H54 (cell line): ENCODE measurements at regions not wholly inside any gene's neighbourhood (a gene's known extent, or its start where the extent isn't known, plus 50 kb on each side); places are given as distances from the start of the nearest gene placed in this dataset.
A peak's percentile ranks its signal among the peaks of the same experiment; 100 is the strongest.
"Not testable (repeated sequence)": the region's sequence is repeated elsewhere in the genome, so short reads cannot be mapped to it uniquely, and the experiment has no call there.

ENCODE experiments used
- DNase-seq: peaks from one replicate; pipeline ENCODE4 v3.0.0; 2011; ENCODE audit warnings: low spot score, mixed read lengths; ENCODE audit not compliant: insufficient read length
- FAIRE-seq: peaks from 3 replicates; lab custom pipeline; 2011; peaks lifted over from hg19 to GRCh38; lab: Jason Lieb, UNC
- POLR2A ChIP-seq: IDR thresholded peaks from 2 replicates; pipeline ENCODE4 v1.6.1; 2011; ENCODE audit warnings: low read depth, mild to moderate bottlenecking, low read length

DNA sequence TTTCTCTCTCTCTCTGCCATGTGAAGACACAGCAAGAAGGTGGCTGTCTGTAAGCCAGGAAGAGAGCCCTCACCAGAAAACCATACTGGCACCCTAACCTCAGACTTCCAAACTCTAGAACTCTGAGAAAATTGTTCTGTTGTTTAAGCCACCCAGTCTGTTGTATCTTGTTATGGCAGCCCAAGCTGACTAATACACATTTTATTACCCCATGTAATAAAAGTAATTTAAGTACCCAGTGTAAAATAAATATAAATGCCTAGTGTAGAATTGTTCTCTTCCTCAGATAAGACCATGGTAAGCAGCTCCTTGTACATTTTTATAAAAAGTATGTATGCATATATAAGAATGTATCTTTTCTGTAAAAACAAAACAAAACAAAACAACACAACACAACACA is 119.7 kb downstream of the DTL start:
- DNase-seq (no peak), FAIRE-seq (no peak)
- TF ChIP-seq POLR2A: no peak

DNA sequence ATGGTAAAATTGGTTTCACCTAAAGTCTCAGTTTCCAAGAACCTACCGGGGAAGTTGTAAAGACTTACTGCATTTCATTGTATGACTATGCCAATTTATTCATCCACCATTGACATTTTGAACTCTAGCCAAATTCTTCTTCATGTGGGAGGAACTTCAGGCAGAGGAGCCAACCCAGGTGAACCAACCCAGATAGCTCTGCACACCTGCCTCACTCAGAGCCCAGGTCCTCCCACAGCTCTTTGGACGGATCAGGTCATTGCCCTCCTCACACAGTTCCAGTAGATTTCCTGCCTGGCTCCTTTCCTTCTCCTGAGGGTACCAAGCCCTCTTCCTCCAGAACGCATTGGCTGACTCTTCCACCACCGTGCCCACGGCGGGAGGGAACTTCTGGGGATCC is 121.7 kb downstream of the DTL start:
- no peak for TF ChIP-seq POLR2A
- FAIRE-seq: no peak
- DNase-seq: no peak

DNA sequence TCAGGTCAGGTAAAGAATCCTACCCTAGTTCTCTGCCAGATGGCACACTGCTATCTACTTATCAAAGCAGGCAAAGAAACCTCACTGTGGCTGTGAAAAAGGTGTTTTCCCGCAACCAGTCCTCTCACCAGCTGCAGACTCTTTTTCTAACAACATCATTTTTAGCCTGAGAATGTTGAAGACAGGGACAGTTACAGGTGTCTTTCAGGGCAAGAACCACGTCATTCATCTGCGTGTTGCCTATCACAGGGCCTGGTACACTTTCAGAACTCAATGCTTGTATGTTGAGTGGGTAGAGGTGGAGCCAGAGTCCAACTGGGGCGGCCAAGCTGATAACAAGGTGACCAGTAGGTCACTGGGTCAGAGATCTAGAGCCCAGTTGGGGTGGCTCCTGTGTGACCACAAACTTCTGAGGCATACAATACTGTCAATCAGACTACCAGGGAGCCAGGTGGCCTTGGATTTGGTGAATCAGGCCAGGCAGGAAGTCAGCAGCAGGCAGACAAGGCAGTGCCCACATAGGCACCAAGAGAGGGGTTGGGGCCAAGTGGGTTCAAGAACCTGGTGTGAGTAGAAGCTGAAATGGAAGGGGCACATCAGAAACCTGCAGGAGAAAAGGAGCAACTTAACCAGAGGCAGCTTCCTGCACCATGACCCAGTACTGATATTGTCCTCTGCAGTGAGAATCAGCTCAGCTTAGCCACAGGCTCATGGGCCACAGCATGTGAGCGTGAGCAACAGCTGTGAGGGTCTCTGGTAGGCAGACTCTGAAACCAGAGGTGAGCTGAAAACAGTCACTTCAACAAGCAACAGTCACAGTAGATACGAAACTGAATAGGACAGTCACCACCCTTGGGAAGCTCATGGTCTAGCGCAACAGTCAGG is 123.6 kb downstream of the DTL start:
- no peak for DNase-seq
- no peak for TF ChIP-seq POLR2A
- no peak for FAIRE-seq

DNA sequence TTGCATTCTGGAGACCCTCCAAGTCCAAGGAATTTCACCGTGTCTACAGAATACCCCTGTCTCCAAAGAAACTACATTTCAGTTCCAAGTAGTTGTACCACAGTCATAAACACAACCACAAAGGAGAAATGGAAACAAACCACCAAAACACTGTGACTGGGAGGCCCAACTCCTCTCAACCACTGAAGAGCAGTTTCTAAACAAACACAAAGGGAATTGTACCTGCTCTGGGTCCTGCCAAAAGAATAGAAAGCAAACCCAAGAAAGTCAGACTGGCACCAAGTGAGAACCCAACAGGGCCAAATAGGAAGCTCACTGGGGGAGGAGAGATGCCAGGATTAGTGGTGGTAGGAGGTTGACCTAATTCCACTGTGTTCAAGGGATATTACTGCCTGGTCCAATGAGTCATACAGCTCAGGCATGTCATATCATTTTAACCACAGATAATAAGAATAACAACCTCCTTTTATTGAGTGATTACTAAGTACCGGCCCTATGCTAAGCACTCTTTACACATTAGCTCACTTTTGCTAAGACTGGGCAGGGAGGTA is 123.9 kb upstream of the PPP2R5A start:
- DNase-seq (peak; percentile 81), FAIRE-seq (peak; percentile 11)
- no peak for TF ChIP-seq POLR2A

DNA sequence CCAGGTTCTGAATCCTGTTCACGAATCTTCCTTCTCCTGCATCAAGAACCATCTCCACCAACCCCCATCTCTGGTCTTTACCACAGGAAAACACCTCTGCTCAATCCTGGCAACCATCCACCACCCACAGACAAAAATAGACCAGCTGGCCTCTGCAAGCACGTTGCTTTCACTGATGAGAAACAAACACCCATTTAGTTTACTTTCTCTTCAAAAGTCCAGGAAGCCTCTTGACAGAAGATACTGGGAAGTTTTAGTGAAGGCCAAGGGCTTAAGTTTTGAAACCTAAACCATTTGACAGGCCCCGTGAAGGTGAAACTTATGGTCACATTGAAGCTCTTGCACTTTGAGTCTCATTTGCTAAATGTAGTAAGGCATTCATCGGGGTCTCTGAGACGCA is 122.6 kb upstream of the PPP2R5A start:
- no peak for FAIRE-seq
- no peak for TF ChIP-seq POLR2A
- DNase-seq: no peak

DNA sequence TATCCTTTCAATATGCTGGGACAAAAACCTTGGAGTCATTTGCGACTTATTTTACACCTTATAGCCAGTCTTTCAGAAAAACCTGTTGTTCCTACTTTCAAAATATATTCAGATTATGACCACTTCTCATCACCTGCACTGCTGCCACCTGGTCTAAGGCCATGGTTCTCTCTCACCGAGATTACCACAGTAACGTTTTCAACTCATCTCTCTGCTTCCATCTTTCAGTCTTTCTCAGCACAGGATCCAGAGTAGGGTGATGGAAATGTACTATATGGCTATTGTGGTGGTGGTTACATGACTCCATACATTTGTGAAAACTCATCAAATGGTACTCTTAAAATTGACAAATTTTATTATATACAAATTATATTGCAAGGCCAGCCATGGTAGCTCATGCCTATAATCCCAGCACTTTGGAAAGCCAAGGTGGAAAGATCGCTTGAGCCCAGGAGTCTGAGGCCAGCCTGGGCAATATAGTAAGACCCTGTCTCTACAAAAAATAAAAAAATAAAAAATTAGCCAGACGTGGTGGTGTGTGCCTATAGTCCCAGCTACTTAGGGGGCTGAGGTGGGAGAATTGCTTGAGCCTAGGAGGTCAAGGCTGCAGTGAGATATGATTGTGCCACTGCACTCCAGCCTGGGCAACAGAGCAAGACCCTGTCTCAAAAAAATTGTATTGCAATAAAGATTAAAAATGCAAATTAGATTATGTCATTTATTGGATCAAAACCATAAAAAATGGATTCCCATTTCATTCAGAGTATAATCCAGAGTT is 120.9 kb upstream of the PPP2R5A start:
- FAIRE-seq (no peak), DNase-seq (no peak)
- TF ChIP-seq POLR2A: no peak

DNA sequence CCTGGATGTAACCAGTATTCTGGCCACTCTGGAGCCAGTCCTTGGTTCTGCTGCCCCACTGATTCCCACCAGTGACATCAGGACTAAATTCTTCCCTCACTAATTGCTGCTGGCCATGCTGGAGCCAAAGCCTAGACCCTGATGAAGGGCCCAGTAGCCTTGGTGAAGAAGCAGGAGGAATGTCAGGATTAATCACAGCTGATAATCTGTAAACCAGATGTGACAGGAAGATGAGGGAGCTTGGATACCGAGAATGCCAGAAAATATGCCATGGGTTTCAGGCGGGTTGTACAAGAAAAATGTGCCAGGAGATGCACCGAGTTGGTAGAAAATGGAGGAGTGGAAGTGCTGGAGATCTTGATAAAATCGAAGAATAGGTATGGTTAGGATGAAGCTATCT is 119.0 kb upstream of the PPP2R5A start:
- TF ChIP-seq POLR2A: no peak
- no peak for FAIRE-seq
- no peak for DNase-seq

DNA sequence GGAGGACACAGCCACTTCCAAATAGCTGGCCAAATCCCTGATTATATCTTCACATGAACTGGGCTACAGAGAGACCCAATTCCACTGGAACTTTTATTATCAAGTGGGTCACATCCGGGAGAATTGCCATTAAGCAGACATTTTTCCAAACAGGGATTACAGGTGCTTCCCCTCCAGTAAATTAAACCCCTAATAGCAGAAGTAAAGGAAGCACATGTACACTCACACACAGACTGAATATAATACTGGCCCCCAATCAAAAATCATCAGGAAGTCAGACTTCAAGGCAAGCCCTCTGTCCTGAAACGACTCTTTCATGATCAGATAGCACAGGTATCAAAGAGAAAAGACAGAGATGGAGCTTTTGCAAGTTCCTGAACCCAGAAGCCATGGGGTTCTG is 118.6 kb upstream of the PPP2R5A start:
- FAIRE-seq (no peak), DNase-seq (no peak)
- no peak for TF ChIP-seq POLR2A

DNA sequence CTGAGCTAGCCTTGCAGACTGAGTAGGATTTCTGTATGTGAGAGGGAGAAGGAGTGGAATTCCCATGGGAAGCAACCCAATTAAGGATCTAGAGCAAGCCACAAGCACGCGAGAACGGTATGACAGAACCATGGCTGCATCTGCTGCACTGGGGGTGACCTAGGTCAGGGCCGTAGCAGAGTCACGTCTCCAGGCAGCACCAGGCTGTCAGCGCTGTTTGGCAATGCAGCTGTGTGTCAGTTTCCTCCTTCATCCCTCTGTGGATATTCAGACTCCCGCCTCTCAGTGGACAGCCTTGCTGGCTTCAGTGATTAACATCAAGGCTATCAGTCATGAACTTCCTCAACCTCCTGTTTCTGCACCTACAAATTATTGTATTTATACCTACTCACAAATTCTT is 118.1 kb upstream of the PPP2R5A start:
- DNase-seq (no peak), FAIRE-seq (no peak)
- no peak for TF ChIP-seq POLR2A

DNA sequence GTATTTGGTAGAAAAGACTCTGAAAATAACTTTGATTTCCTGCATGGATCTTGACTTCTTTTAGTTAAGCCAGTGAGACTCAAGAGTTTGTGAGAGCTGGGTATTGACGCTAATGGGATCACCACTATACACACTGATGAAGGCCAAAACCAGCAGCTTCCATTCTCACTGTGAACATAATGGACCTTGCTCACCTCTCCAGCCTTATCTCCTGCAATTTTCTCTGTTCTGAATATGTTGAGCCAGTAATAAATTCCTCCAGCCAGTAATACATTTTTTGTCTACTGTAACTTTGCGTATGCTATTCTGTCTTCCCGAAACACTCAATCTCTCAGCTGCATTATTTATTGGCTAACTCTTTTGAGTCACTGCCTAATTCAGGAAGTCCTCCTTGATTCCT is 111.6 kb upstream of the PPP2R5A start:
- FAIRE-seq: no peak
- no peak for DNase-seq
- TF ChIP-seq POLR2A: no peak

DNA sequence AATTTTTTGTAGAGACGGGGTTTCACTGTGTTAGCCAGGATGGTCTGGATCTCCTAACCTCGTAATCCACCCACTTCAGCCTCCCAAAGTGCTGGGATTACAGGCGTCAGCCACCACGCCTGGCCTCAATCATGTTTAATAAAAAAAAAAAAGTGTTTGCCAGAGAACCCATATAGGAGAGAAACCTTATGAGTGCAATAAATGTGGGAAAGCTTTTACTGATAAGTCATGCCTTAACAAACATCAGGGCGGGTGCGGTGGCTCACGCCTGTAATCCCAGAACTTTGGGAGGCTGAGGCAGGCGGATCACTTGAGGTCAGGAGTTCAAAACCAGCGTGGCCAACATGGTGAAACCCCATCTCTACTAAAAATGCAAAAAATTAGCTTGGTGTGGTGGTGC is 110.9 kb upstream of the PPP2R5A start:
- not testable (repeated sequence) for DNase-seq, FAIRE-seq

DNA sequence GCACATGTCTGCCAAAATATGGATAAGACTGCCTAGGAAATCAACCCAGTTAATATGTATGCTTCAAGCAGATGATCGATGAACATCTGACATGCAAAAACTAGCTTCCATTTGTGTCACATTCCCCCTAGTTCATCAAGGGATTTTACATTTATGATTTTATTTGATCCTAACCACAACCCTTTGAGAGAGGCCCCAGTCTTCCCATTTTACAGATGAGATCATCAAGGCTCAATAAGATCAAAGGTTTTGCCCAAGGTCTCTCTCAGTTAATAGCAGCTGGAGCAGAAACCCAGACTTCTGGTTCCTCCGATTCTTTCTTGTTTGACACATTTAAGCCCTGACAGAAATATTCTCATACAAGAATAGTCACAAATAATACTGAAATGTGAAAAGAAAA is 107.7 kb upstream of the PPP2R5A start:
- FAIRE-seq: no peak
- DNase-seq: no peak
- no peak for TF ChIP-seq POLR2A

DNA sequence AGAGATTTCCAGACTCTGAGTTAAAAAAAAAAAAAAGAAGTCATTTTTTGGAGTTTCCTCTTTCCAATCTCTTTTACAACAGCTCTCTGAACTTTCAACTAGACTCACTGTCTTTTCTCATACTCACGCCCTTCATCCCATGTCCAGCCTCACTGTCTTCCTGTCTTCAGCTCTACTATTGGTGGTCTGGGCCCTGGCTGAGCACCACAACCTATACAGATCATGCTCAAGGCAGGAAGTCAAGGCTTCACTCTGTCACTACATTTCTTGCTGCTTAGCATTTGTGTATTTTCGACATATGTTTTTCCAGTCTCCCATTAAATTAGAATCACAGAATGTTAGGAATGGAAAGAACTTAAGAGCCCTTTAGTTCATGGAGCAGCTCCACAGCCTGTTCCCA is 106.4 kb upstream of the PPP2R5A start:
- no peak for FAIRE-seq
- no peak for TF ChIP-seq POLR2A
- DNase-seq: no peak

DNA sequence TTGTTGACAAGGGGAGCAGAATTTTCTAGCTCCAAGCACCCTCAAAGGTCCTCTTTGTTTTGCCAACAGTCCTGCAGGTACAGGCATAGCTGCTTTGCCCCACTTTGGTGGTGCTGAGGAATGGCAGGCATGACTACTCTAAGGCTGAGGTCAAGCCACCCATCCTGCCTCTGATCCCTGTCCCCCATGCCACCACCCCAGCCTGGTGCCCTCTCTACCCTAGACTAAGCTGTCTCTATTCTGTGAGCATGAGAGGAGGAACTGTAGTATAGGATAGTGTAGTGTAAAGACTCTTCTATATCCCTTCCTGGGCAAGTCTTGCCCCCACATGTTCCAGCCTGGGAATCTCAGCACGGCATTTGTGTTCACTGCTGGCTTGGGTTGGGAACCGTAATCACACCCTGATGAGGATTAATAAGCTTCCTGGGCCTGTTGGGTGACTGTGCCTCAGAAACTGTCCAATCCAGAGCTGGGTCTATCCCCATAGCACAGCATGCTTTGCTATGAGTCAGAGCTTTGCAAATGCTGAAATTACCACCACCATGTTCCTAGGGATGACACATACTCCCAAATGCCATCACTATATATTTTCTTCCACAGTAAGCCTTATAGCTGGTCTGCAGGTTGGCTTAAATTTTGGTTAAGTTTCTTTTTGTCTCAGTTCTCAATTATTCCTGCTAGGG is 105.7 kb upstream of the PPP2R5A start:
- no peak for TF ChIP-seq POLR2A
- peak; percentile 89 for DNase-seq
- peak; percentile 62 for FAIRE-seq
